CD4-positive, alpha-beta T cell treated with Interleukin-10 for 1 hour (primary cell): ENCODE measurements at regions not wholly inside any gene's neighbourhood (a gene's known extent, or its start where the extent isn't known, plus 50 kb on each side); places are given as distances from the start of the nearest gene placed in this dataset.

Experiments
- DNase-seq: peaks from one replicate; pipeline ENCODE4 v3.0.0-alpha.2; 2020

- no peak for DNase-seq
Measured at GRCh38 chr1:5595531-5596170, 396.6 kb downstream of the NPHP4 start.

GRCh38 chr1:5594056-5594956 lies 397.9 kb downstream of the NPHP4 start:
- DNase-seq, result no peak

- no peak for DNase-seq
Measured at GRCh38 chr1:5590717-5591116, 401.5 kb downstream of the NPHP4 start.

GRCh38 chr1:5586629-5587028 lies 405.6 kb downstream of the NPHP4 start:
- DNase-seq, result no peak

GRCh38 chr1:5585256-5585655 lies 407.0 kb downstream of the NPHP4 start:
- no peak for DNase-seq

- no peak for DNase-seq
Measured at GRCh38 chr1:5580926-5581325, 411.3 kb downstream of the NPHP4 start.

GRCh38 chr1:5579966-5580365 lies 412.3 kb downstream of the NPHP4 start:
- no peak for DNase-seq

- no peak for DNase-seq
Measured at GRCh38 chr1:5578690-5579089, 413.5 kb downstream of the NPHP4 start.

GRCh38 chr1:5577255-5578040 lies 414.8 kb downstream of the NPHP4 start:
- DNase-seq, result no peak

GRCh38 chr1:5576673-5577065 lies 415.6 kb downstream of the NPHP4 start:
- DNase-seq, result no peak

- DNase-seq, result no peak
Measured at GRCh38 chr1:5576011-5576672, 416.1 kb downstream of the NPHP4 start.

GRCh38 chr1:5575396-5575940 lies 416.8 kb downstream of the NPHP4 start:
- no peak for DNase-seq

GRCh38 chr1:5574641-5575040 lies 417.6 kb downstream of the NPHP4 start:
- DNase-seq, result no peak

GRCh38 chr1:5572794-5573193 lies 419.4 kb downstream of the NPHP4 start:
- no peak for DNase-seq

GRCh38 chr1:5571861-5572401 lies 420.3 kb downstream of the NPHP4 start:
- no peak for DNase-seq

GRCh38 chr1:5571438-5571837 lies 420.8 kb downstream of the NPHP4 start:
- DNase-seq, result no peak

GRCh38 chr1:5570931-5571330 lies 421.3 kb downstream of the NPHP4 start:
- DNase-seq, result no peak

GRCh38 chr1:5568321-5568720 lies 423.9 kb downstream of the NPHP4 start:
- no peak for DNase-seq

GRCh38 chr1:5567839-5568238 lies 424.4 kb downstream of the NPHP4 start:
- no peak for DNase-seq

GRCh38 chr1:5566924-5567323 lies 425.3 kb downstream of the NPHP4 start:
- DNase-seq, result no peak

GRCh38 chr1:5565281-5566125 lies 426.7 kb downstream of the NPHP4 start:
- DNase-seq, result no peak
